ENCODE measurements at regions not wholly inside any gene's neighbourhood (a gene's known extent, or its start where the extent isn't known, plus 50 kb on each side); places are given as distances from the start of the nearest gene placed in this dataset.

DNA sequence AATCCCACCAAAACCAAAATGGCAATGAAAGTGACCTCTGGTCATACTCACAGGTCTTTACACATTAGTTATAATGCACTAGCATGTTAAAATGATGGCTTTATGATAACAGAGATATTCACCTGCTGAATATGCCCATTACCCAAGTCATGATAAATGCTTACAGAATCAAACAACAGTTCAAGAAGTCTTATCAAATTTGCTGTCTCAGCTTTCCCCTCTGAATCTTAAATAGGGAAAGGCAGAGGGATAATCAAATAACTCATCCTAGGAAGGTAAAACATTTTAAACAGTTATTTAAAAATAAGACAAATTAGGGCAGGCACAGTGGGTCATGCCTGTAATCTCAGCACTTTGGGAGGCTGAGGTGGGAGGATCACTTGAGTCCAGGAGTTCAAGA lies 52.8 kb upstream of the CRBN start:
- Histone ChIP-seq H3K4me1 (peaks cover 0 to 3% of the 10 kb centered on the region in 2 donors), H3K4me3 (no peak overlapping the region), H3K36me3 (no peaks in the 10 kb centered on the region), H3K9me3 (no peaks in the 10 kb centered on the region), H3K27me3 (no peaks in the 10 kb centered on the region), H3K27ac (no peak overlapping the region)
- intact Hi-C loops (cut with DNase I), result no loop called here
- no peak for DNase-seq (ENCODE audit: low spot score in 2 of 2)
- TF ChIP-seq, protein P1, sequence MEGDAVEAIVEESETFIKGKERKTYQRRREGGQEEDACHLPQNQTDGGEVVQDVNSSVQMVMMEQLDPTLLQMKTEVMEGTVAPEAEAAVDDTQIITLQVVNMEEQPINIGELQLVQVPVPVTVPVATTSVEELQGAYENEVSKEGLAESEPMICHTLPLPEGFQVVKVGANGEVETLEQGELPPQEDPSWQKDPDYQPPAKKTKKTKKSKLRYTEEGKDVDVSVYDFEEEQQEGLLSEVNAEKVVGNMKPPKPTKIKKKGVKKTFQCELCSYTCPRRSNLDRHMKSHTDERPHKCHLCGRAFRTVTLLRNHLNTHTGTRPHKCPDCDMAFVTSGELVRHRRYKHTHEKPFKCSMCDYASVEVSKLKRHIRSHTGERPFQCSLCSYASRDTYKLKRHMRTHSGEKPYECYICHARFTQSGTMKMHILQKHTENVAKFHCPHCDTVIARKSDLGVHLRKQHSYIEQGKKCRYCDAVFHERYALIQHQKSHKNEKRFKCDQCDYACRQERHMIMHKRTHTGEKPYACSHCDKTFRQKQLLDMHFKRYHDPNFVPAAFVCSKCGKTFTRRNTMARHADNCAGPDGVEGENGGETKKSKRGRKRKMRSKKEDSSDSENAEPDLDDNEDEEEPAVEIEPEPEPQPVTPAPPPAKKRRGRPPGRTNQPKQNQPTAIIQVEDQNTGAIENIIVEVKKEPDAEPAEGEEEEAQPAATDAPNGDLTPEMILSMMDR (IDR thresholded peaks at IDR 0.05), result no peak
